Suprapubic skin (tissue), 4 donors: ENCODE measurements at regions not wholly inside any gene's neighbourhood (a gene's known extent, or its start where the extent isn't known, plus 50 kb on each side); places are given as distances from the start of the nearest gene placed in this dataset.

ENCODE experiments used
- DNase-seq, 2 donors: peaks; one replicate each; pipeline ENCODE4 v3.0.0-alpha.2; 2019; ENCODE audit warnings: low spot score in 2 of 2
- H3K27ac ChIP-seq: fragments of 200-600 bp; sonication (generic); one replicate; pipeline ENCODE4 v1.5.1; 2019
- H3K27me3 ChIP-seq: fragments of 200-600 bp; sonication (generic); one replicate; pipeline ENCODE4 v1.5.1; 2019
- H3K36me3 ChIP-seq: fragments of 200-600 bp; sonication (generic); one replicate; pipeline ENCODE4 v1.5.1; 2019
- H3K4me1 ChIP-seq: fragments of 200-600 bp; sonication (generic); one replicate; pipeline ENCODE4 v1.5.1; 2019
- H3K4me3 ChIP-seq: fragments of 200-600 bp; sonication (generic); one replicate; pipeline ENCODE4 v1.5.1; 2019; ENCODE audit warnings: mild to moderate bottlenecking
- H3K9me3 ChIP-seq: fragments of 200-600 bp; sonication (generic); one replicate; pipeline ENCODE4 v1.5.1; 2019
- CTCF ChIP-seq, 2 donors: fragments of 200-600 bp in 1 of 2; fragments of 450-650 bp in 1 of 2; sonication (generic) in 1 of 2; IDR thresholded peaks; one replicate each; pipeline ENCODE4 v1.5.1; 2016 to 2019; ENCODE audit warnings: antibody characterized with exemption in 2 of 2, mild to moderate bottlenecking in 1 of 2, moderate library complexity in 1 of 2
- EP300 ChIP-seq: sonication (generic); formaldehyde crosslinking; IDR thresholded peaks from one replicate; pipeline ENCODE4 v1.6.1; 2017; ENCODE audit warnings: antibody characterized with exemption
- POLR2A ChIP-seq, 2 donors: fragments of 450-650 bp; IDR thresholded peaks; one replicate each; pipeline ENCODE4 v1.6.1; 2017; ENCODE audit warnings: antibody characterized with exemption in 2 of 2, mild to moderate bottlenecking in 2 of 2, moderate library complexity in 2 of 2
- POLR2AphosphoS5 ChIP-seq, 3 donors: sonication (generic); formaldehyde crosslinking; IDR thresholded peaks; one replicate each; pipeline ENCODE4 v1.6.1; 2017; ENCODE audit warnings: antibody characterized with exemption in 3 of 3
- WGBS: methylation state at CpG from one replicate; pipeline ENCODE4 v1.1.5; 2018; 5-methylcytosine and 5-hydroxymethylcytosine counted together

GRCh38 chr6:86529635-86530034, 407.7 kb upstream of the HTR1E start:
- TF ChIP-seq POLR2AphosphoS5 (IDR thresholded peaks at IDR 0.05) (no peak), CTCF (IDR thresholded peaks at IDR 0.05) (no peak), POLR2A (IDR thresholded peaks at IDR 0.05) (no peak), EP300 (no peak)
- peaks cover 7% of the 10 kb centered on the region for H3K9me3 ChIP-seq
- H3K36me3 ChIP-seq, result no peaks in the 10 kb centered on the region
- H3K27me3 ChIP-seq, result no peaks in the 10 kb centered on the region
- no peaks in the 10 kb centered on the region for H3K4me1 ChIP-seq
- H3K27ac ChIP-seq, result no peak overlapping the region
- no peak for DNase-seq
- no peak overlapping the region for H3K4me3 ChIP-seq
- 90% methylated on average over 1 of the region's 1 CpG for WGBS

DNA sequence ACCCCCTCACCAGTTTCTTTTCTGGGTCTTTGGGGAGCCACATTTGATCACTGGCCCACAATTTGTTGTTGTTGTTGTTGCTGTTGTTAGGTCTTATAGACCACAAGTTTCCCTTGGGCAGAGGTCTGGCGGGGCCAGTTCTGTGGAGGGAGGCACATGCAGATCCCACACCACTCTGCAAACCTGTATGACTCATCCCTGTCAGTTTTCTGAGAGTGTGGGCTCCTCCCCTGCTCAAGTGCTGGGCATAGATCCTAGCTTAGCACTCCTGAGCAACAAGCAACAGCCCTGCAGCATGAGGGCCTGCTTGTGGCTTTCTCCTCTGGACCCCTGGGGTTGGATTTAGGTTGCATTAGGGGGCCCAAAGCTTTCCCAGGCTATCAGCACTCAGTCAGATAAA, 411.1 kb upstream of the HTR1E start:
- Histone ChIP-seq H3K4me1 (no peaks in the 10 kb centered on the region), H3K27ac (no peak overlapping the region), H3K4me3 (no peak overlapping the region), H3K36me3 (no peaks in the 10 kb centered on the region), H3K9me3 (peaks cover 9% of the 10 kb centered on the region), H3K27me3 (no peaks in the 10 kb centered on the region)
- WGBS, result 0% methylated on average over 1 of the region's 1 CpG
- DNase-seq, result no peak
- no peak for TF ChIP-seq POLR2A (IDR thresholded peaks at IDR 0.05)
- no peak for TF ChIP-seq CTCF (IDR thresholded peaks at IDR 0.05)
- no peak for TF ChIP-seq POLR2AphosphoS5 (IDR thresholded peaks at IDR 0.05)
- TF ChIP-seq EP300, result no peak

- Histone ChIP-seq H3K4me3 (no peak overlapping the region), H3K4me1 (no peaks in the 10 kb centered on the region), H3K9me3 (peaks cover 5% of the 10 kb centered on the region), H3K27me3 (no peaks in the 10 kb centered on the region), H3K36me3 (no peaks in the 10 kb centered on the region), H3K27ac (no peak overlapping the region)
- TF ChIP-seq EP300 (no peak), POLR2A (IDR thresholded peaks at IDR 0.05) (no peak), CTCF (IDR thresholded peaks at IDR 0.05) (no peak), POLR2AphosphoS5 (IDR thresholded peaks at IDR 0.05) (no peak)
- WGBS, result 72% methylated on average over 4 of the region's 4 CpGs
- no peak for DNase-seq
Measured at GRCh38 chr6:86516087-86516486, 421.2 kb upstream of the HTR1E start.

DNA sequence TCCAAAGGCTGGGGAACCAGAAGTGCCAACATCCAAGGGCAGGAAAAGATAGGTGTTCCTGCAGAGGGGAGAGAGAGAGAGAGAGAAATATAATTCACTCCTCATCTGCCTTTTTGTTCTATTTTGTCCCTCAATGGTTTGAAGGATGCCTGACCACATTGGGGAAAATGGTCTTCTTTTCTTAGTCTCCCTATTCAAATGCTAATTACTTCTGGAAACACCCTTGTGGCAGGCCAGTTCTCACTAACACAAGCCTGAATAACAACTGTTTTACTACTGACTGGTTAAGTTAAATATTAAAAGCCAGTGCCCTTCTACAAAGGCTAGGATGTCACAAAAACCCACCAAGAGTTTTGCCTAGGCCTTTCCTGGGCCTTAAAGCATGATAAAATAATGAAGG, 425.4 kb upstream of the HTR1E start:
- no peaks in the 10 kb centered on the region for H3K9me3 ChIP-seq
- H3K27ac ChIP-seq, result no peak overlapping the region
- TF ChIP-seq POLR2A (IDR thresholded peaks at IDR 0.05) (no peak), POLR2AphosphoS5 (IDR thresholded peaks at IDR 0.05) (no peak), EP300 (no peak), CTCF (IDR thresholded peaks at IDR 0.05) (no peak)
- DNase-seq, result no peak
- no peaks in the 10 kb centered on the region for H3K4me1 ChIP-seq
- no peaks in the 10 kb centered on the region for H3K36me3 ChIP-seq
- H3K27me3 ChIP-seq, result no peaks in the 10 kb centered on the region
- H3K4me3 ChIP-seq, result no peak overlapping the region

DNA sequence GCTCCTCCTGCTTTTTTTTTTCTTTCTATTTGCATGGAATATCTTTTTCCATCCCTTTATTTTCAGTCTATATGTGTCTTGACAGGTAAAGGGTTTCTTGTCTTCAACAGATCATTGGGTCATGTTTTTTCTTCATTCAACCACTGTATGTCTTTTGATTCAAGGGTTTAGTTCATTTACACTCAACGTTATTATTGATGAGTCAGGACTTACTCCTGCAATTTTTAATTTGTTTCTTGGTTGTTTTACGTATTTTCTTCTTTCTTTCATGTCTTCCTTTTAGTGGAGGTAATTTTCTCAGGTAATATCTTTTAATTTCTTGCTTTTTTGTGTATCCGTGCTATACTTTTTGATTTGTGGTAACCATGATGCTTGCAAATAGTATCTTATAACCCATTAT, 429.1 kb upstream of the HTR1E start:
- TF ChIP-seq POLR2AphosphoS5 (IDR thresholded peaks at IDR 0.05) (no peak), EP300 (no peak), POLR2A (IDR thresholded peaks at IDR 0.05) (no peak), CTCF (IDR thresholded peaks at IDR 0.05) (no peak)
- no peak overlapping the region for H3K4me3 ChIP-seq
- no peaks in the 10 kb centered on the region for H3K4me1 ChIP-seq
- no peak overlapping the region for H3K27ac ChIP-seq
- no peak for DNase-seq
- 74% methylated on average over 3 of the region's 3 CpGs for WGBS
- no peaks in the 10 kb centered on the region for H3K27me3 ChIP-seq
- peaks cover 3% of the 10 kb centered on the region for H3K9me3 ChIP-seq
- no peaks in the 10 kb centered on the region for H3K36me3 ChIP-seq
